ENCODE measurements at regions not wholly inside any gene's neighbourhood (a gene's known extent, or its start where the extent isn't known, plus 50 kb on each side); places are given as distances from the start of the nearest gene placed in this dataset.
"Not testable (repeated sequence)": the region's sequence is repeated elsewhere in the genome, so short reads cannot be mapped to it uniquely, and the experiment has no call there.

GRCh38 chr10:36533316-36533715 is 592.1 kb upstream of the ANKRD30A start:
- no peaks in the 10 kb centered on the region for H3K4me1 ChIP-seq
- no peaks in the 10 kb centered on the region for H3K36me3 ChIP-seq
- TF ChIP-seq POLR2AphosphoS5 (IDR thresholded peaks at IDR 0.05) = no peak
- TF ChIP-seq, protein P1, sequence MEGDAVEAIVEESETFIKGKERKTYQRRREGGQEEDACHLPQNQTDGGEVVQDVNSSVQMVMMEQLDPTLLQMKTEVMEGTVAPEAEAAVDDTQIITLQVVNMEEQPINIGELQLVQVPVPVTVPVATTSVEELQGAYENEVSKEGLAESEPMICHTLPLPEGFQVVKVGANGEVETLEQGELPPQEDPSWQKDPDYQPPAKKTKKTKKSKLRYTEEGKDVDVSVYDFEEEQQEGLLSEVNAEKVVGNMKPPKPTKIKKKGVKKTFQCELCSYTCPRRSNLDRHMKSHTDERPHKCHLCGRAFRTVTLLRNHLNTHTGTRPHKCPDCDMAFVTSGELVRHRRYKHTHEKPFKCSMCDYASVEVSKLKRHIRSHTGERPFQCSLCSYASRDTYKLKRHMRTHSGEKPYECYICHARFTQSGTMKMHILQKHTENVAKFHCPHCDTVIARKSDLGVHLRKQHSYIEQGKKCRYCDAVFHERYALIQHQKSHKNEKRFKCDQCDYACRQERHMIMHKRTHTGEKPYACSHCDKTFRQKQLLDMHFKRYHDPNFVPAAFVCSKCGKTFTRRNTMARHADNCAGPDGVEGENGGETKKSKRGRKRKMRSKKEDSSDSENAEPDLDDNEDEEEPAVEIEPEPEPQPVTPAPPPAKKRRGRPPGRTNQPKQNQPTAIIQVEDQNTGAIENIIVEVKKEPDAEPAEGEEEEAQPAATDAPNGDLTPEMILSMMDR (IDR thresholded peaks at IDR 0.05) = no peak
- no peak for TF ChIP-seq POLR2A (IDR thresholded peaks at IDR 0.05)
- intact Hi-C loops (cut with DNase I; ENCODE audit: low total_unique reads) = no loop called here
- no peaks in the 10 kb centered on the region for H3K27me3 ChIP-seq
- no peak for DNase-seq (ENCODE audit: low spot score in 2 of 2)
- H3K4me3 ChIP-seq = no peak overlapping the region
- H3K9me3 ChIP-seq = peaks cover 0 to 7% of the 10 kb centered on the region in 2 donors
- no peak overlapping the region for H3K27ac ChIP-seq

- Histone ChIP-seq H3K27me3 (no peaks in the 10 kb centered on the region), H3K4me3 (no peak overlapping the region), H3K36me3 (no peaks in the 10 kb centered on the region), H3K27ac (no peak overlapping the region), H3K4me1 (no peaks in the 10 kb centered on the region), H3K9me3 (peaks cover 0 to 7% of the 10 kb centered on the region in 2 donors)
- intact Hi-C loops (cut with DNase I; ENCODE audit: low total_unique reads) = no loop called here
- no peak for DNase-seq (ENCODE audit: low spot score in 2 of 2)
- TF ChIP-seq, protein P1 (IDR thresholded peaks at IDR 0.05) = no peak
- TF ChIP-seq POLR2A (IDR thresholded peaks at IDR 0.05) (no peak), POLR2AphosphoS5 (IDR thresholded peaks at IDR 0.05) (no peak)
Observed at GRCh38 chr10:36531621-36532020, 593.8 kb upstream of the ANKRD30A start.

- H3K9me3 ChIP-seq = peaks cover 0 to 7% of the 10 kb centered on the region in 2 donors
- DNase-seq (ENCODE audit: low spot score in 2 of 2) = no peak
- H3K4me1 ChIP-seq = no peaks in the 10 kb centered on the region
- intact Hi-C loops (cut with DNase I; ENCODE audit: low total_unique reads) = no loop called here
- no peak overlapping the region for H3K4me3 ChIP-seq
- H3K27ac ChIP-seq = no peak overlapping the region
- H3K36me3 ChIP-seq = no peaks in the 10 kb centered on the region
- H3K27me3 ChIP-seq = no peaks in the 10 kb centered on the region
- TF ChIP-seq POLR2AphosphoS5 (IDR thresholded peaks at IDR 0.05) (no peak), POLR2A (IDR thresholded peaks at IDR 0.05) (no peak)
- TF ChIP-seq, protein P1 (IDR thresholded peaks at IDR 0.05) = no peak
Observed at GRCh38 chr10:36526033-36526432, 599.4 kb upstream of the ANKRD30A start.

GRCh38 chr10:36524126-36524525 is 601.3 kb upstream of the ANKRD30A start:
- H3K9me3 ChIP-seq; DNase-seq (ENCODE audit: low spot score in 2 of 2); H3K4me1 ChIP-seq; H3K36me3 ChIP-seq; H3K27me3 ChIP-seq; intact Hi-C loops (cut with DNase I; ENCODE audit: low total_unique reads); H3K4me3 ChIP-seq; H3K27ac ChIP-seq: not testable (repeated sequence)

DNA sequence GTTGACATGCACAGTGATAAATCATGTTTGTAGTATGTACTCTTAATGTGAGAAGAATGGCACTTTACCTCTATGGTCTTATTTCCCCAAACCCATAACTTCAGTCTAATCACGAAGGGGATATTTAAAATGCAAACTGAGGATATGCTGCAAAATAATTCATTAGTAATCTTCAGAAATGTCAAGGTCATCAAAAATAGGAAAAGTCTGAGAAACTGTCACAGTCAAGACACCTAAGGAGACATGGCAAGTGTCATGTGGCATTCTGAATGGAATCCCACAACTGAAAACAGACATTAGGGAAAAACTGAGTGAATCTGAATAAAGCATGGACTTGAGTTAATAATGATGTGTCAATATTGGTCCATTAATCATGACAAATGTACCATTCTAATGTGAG is 605.5 kb upstream of the ANKRD30A start:
- TF ChIP-seq, protein P1 (IDR thresholded peaks at IDR 0.05) = no peak
- TF ChIP-seq POLR2A (IDR thresholded peaks at IDR 0.05) = no peak
- TF ChIP-seq POLR2AphosphoS5 (IDR thresholded peaks at IDR 0.05) = no peak
- Histone ChIP-seq H3K27me3 (no peaks in the 10 kb centered on the region), H3K27ac (no peak overlapping the region), H3K4me3 (no peak overlapping the region), H3K36me3 (no peaks in the 10 kb centered on the region), H3K9me3 (peaks cover 4 to 17% of the 10 kb centered on the region in 2 donors), H3K4me1 (no peaks in the 10 kb centered on the region)
- no peak for DNase-seq (ENCODE audit: low spot score in 2 of 2)
- intact Hi-C loops (cut with DNase I; ENCODE audit: low total_unique reads) = no loop called here

- H3K9me3 ChIP-seq = peaks cover 4 to 17% of the 10 kb centered on the region in 2 donors
- H3K36me3 ChIP-seq = no peaks in the 10 kb centered on the region
- H3K4me1 ChIP-seq = no peaks in the 10 kb centered on the region
- TF ChIP-seq POLR2AphosphoS5 (IDR thresholded peaks at IDR 0.05) (no peak), POLR2A (IDR thresholded peaks at IDR 0.05) (no peak)
- TF ChIP-seq, protein P1 (IDR thresholded peaks at IDR 0.05) = no peak
- H3K4me3 ChIP-seq = no peak overlapping the region
- H3K27ac ChIP-seq = no peak overlapping the region
- no peak for DNase-seq (ENCODE audit: low spot score in 2 of 2)
- intact Hi-C loops (cut with DNase I; ENCODE audit: low total_unique reads) = no loop called here
- H3K27me3 ChIP-seq = no peaks in the 10 kb centered on the region
Observed at GRCh38 chr10:36516281-36516680, 609.1 kb upstream of the ANKRD30A start.
